ENCODE measurements at regions not wholly inside any gene's neighbourhood (a gene's known extent, or its start where the extent isn't known, plus 50 kb on each side); places are given as distances from the start of the nearest gene placed in this dataset.

- H3K4me1 ChIP-seq (ENCODE audit: control insufficient read depth, insufficient read depth, low read length) = no peaks in the 10 kb centered on the region
Observed at GRCh38 chr2:2587354-2587753, 256.3 kb upstream of the MYT1L start.

GRCh38 chr2:2586931-2587330, 255.9 kb upstream of the MYT1L start:
- SMC1A ChIA-PET (ENCODE audit: uncharacterized antibody, unreplicated experiment) = no interaction called here
- POLR2A ChIA-PET = no interaction called here
- no peak for TF ChIP-seq IKZF1 (conservative IDR thresholded peaks at IDR 0.05)
- no peak for TF ChIP-seq IRF5 (IDR thresholded peaks at IDR 0.05; ENCODE audit: borderline replicate concordance)
- TF ChIP-seq LARP7 (IDR thresholded peaks at IDR 0.05) = no peak
- no peak for TF ChIP-seq ZNF384 (IDR thresholded peaks at IDR 0.05; ENCODE audit: borderline replicate concordance, low read depth, low read length)
- no peak for TF ChIP-seq MEF2B (IDR thresholded peaks at IDR 0.05; ENCODE audit: partially characterized antibody, poor library complexity, severe bottlenecking)
- no peak for TF ChIP-seq NRF1 (conservative IDR thresholded peaks at IDR 0.05; ENCODE audit: low read depth, low read length)
- TF ChIP-seq, protein P1, sequence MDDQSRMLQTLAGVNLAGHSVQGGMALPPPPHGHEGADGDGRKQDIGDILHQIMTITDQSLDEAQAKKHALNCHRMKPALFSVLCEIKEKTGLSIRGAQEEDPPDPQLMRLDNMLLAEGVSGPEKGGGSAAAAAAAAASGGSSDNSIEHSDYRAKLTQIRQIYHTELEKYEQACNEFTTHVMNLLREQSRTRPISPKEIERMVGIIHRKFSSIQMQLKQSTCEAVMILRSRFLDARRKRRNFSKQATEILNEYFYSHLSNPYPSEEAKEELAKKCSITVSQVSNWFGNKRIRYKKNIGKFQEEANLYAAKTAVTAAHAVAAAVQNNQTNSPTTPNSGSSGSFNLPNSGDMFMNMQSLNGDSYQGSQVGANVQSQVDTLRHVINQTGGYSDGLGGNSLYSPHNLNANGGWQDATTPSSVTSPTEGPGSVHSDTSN (IDR thresholded peaks at IDR 0.05; ENCODE audit: insufficient replicate concordance, low read depth, low read length) = no peak
- no peak for TF ChIP-seq RBBP5 (conservative IDR thresholded peaks at IDR 0.05)
- no peak for TF ChIP-seq YY1 (IDR thresholded peaks at IDR 0.05; ENCODE audit: low read depth, low read length)
- no peak for TF ChIP-seq CREB1 (IDR thresholded peaks at IDR 0.05; ENCODE audit: low read depth)
- CTCF ChIA-PET = no interaction called here
- FAIRE-seq (no peak), DNase-seq (ENCODE audit: low read depth, low spot score) (no peak), ATAC-seq (no peak)
- H3K27ac ChIP-seq (ENCODE audit: control insufficient read depth, insufficient read depth) = no peak overlapping the region
- RAD21 ChIA-PET (ENCODE audit: unreplicated experiment) = no interaction called here
- H3K4me3 ChIP-seq = no peak overlapping the region
- no peak overlapping the region for H3K9ac ChIP-seq (ENCODE audit: control insufficient read depth, insufficient read depth, low read length)
- no peak overlapping the region for H2AFZ ChIP-seq (ENCODE audit: control insufficient read depth, low read depth, low read length)
- in situ Hi-C loops (cut with MboI) = no loop called here
- H3K36me3 ChIP-seq (ENCODE audit: control insufficient read depth in 2 of 2, insufficient read depth in 2 of 2, low read length in 1 of 2) = no peaks in the 10 kb centered on the region
- no peaks in the 10 kb centered on the region for H3K27me3 ChIP-seq (replicated peaks in 1 of 2; ENCODE audit: control insufficient read depth in 2 of 2, insufficient read depth in 2 of 2, low read length in 1 of 2)
- intact Hi-C loops (cut with micrococcal nuclease; ENCODE audit: unreplicated experiment) = no loop called here
- no TSS peak for BruUV-seq (replicated peaks)
- no peaks in the 10 kb centered on the region for H3K79me2 ChIP-seq (ENCODE audit: control insufficient read depth, insufficient read depth, low read length)
- WGBS (ENCODE audit: insufficient coverage, insufficient replicate concordance, low lambda C conversion rate, missing lambda C conversion rate) = 24% methylated on average over 9 of the region's 9 CpGs
- no peak overlapping the region for H3K4me2 ChIP-seq (ENCODE audit: control insufficient read depth, insufficient read depth)
- no peaks in the 10 kb centered on the region for H3K4me1 ChIP-seq (ENCODE audit: control insufficient read depth, insufficient read depth, low read length)
- no peaks in the 10 kb centered on the region for H3K9me3 ChIP-seq (replicated peaks; ENCODE audit: control insufficient read depth, insufficient read depth, low read length)
- H4K20me1 ChIP-seq (ENCODE audit: control insufficient read depth, insufficient read depth) = no peaks in the 10 kb centered on the region

More at GRCh38 chr2:2587354-2587753, 256.3 kb upstream of the MYT1L start:
- intact Hi-C loops (cut with micrococcal nuclease; ENCODE audit: unreplicated experiment) = no loop called here
- Histone ChIP-seq H4K20me1 (ENCODE audit: control insufficient read depth, insufficient read depth) (no peaks in the 10 kb centered on the region), H3K9ac (ENCODE audit: control insufficient read depth, insufficient read depth, low read length) (no peak overlapping the region), H3K36me3 (ENCODE audit: control insufficient read depth in 2 of 2, insufficient read depth in 2 of 2, low read length in 1 of 2) (no peaks in the 10 kb centered on the region), H3K79me2 (ENCODE audit: control insufficient read depth, insufficient read depth, low read length) (no peaks in the 10 kb centered on the region), H3K9me3 (replicated peaks; ENCODE audit: control insufficient read depth, insufficient read depth, low read length) (no peaks in the 10 kb centered on the region), H3K27ac (ENCODE audit: control insufficient read depth, insufficient read depth) (no peak overlapping the region), H3K27me3 (replicated peaks in 1 of 2; ENCODE audit: control insufficient read depth in 2 of 2, insufficient read depth in 2 of 2, low read length in 1 of 2) (no peaks in the 10 kb centered on the region), H3K4me3 (no peak overlapping the region), H2AFZ (ENCODE audit: control insufficient read depth, low read depth, low read length) (no peak overlapping the region), H3K4me2 (ENCODE audit: control insufficient read depth, insufficient read depth) (no peak overlapping the region)
- ATAC-seq = no peak
- WGBS (ENCODE audit: insufficient coverage, insufficient replicate concordance, low lambda C conversion rate, missing lambda C conversion rate) = 21% methylated on average over 4 of the region's 4 CpGs
- no peak for DNase-seq (ENCODE audit: low read depth, low spot score)
- ChIA-PET CTCF (no interaction called here), RAD21 (ENCODE audit: unreplicated experiment) (no interaction called here), SMC1A (ENCODE audit: uncharacterized antibody, unreplicated experiment) (no interaction called here), POLR2A (no interaction called here)
- in situ Hi-C loops (cut with MboI) = no loop called here
- no TSS peak for BruUV-seq (replicated peaks)
- FAIRE-seq = no peak
- TF ChIP-seq TCF3 (IDR thresholded peaks at IDR 0.05; ENCODE audit: borderline replicate concordance, insufficient read depth, low read depth, low read length) = no peak
- no peak for TF ChIP-seq POLR2AphosphoS5 (IDR thresholded peaks at IDR 0.05; ENCODE audit: low read length)
- TF ChIP-seq NBN (IDR thresholded peaks at IDR 0.05) = no peak
- no peak for TF ChIP-seq TARDBP (IDR thresholded peaks at IDR 0.05; ENCODE audit: borderline replicate concordance)
- no peak for TF ChIP-seq ZNF384 (IDR thresholded peaks at IDR 0.05; ENCODE audit: borderline replicate concordance, low read depth, low read length)
- no peak for TF ChIP-seq MXI1 (IDR thresholded peaks at IDR 0.05; ENCODE audit: low read depth, low read length)
- no peak for TF ChIP-seq ZNF207 (IDR thresholded peaks at IDR 0.05; ENCODE audit: borderline replicate concordance)
- TF ChIP-seq IRF4 (IDR thresholded peaks at IDR 0.05; ENCODE audit: low read depth, low read length) = no peak
- TF ChIP-seq CHD2 (IDR thresholded peaks at IDR 0.05; ENCODE audit: borderline replicate concordance, low read depth, low read length) = no peak
- TF ChIP-seq ESRRA (IDR thresholded peaks at IDR 0.05; ENCODE audit: low read length) = no peak
- no peak for TF ChIP-seq BCL11A (IDR thresholded peaks at IDR 0.05; ENCODE audit: low read depth, low read length)
- TF ChIP-seq, protein P2, sequence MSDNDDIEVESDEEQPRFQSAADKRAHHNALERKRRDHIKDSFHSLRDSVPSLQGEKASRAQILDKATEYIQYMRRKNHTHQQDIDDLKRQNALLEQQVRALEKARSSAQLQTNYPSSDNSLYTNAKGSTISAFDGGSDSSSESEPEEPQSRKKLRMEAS (IDR thresholded peaks at IDR 0.05; ENCODE audit: low read depth, low read length) = no peak
- TF ChIP-seq CHD1 (IDR thresholded peaks at IDR 0.05; ENCODE audit: low read depth, low read length) = no peak
- no peak for TF ChIP-seq MEF2A (IDR thresholded peaks at IDR 0.05; ENCODE audit: insufficient read depth, low read depth, low read length)
- TF ChIP-seq ZBED1 (IDR thresholded peaks at IDR 0.05; ENCODE audit: borderline replicate concordance) = no peak
- no peak for TF ChIP-seq LARP7 (IDR thresholded peaks at IDR 0.05)

Data from GM12878 (cell line).